ENCODE measurements at regions not wholly inside any gene's neighbourhood (a gene's known extent, or its start where the extent isn't known, plus 50 kb on each side); places are given as distances from the start of the nearest gene placed in this dataset.

- H3K4me3 Mint-ChIP-seq: no peak overlapping the region
- peaks cover 8% of the 10 kb centered on the region for H3K9me3 Mint-ChIP-seq
- no peaks in the 10 kb centered on the region for H3K27me3 Mint-ChIP-seq
- H3K27ac Mint-ChIP-seq: no peak overlapping the region
- no peak for TF ChIP-seq CTCF (conservative IDR thresholded peaks at IDR 0.05)
- H3K4me1 Mint-ChIP-seq (ENCODE audit: unreplicated experiment): no peaks in the 10 kb centered on the region
- DNase-seq (ENCODE audit: extremely low spot score, unreplicated experiment): no peak
- no peaks in the 10 kb centered on the region for H3K36me3 Mint-ChIP-seq
Measured at GRCh38 chr3:17795280-17795679, 52.8 kb upstream of the TBC1D5 start.

GRCh38 chr3:17793542-17794195, 51.2 kb upstream of the TBC1D5 start:
- TF ChIP-seq CTCF (conservative IDR thresholded peaks at IDR 0.05): no peak
- no peak for DNase-seq (ENCODE audit: extremely low spot score, unreplicated experiment)
- H3K4me1 Mint-ChIP-seq (ENCODE audit: unreplicated experiment): no peaks in the 10 kb centered on the region
- peaks cover 8% of the 10 kb centered on the region for H3K9me3 Mint-ChIP-seq
- no peak overlapping the region for H3K4me3 Mint-ChIP-seq
- no peak overlapping the region for H3K27ac Mint-ChIP-seq
- no peaks in the 10 kb centered on the region for H3K36me3 Mint-ChIP-seq
- H3K27me3 Mint-ChIP-seq: no peaks in the 10 kb centered on the region
